Panc1 (cell line): ENCODE measurements at regions not wholly inside any gene's neighbourhood (a gene's known extent, or its start where the extent isn't known, plus 50 kb on each side); places are given as distances from the start of the nearest gene placed in this dataset.

Source experiments
- ATAC-seq: fragments of 200-7000 bp; cut with Tn5 transposase; 2 replicates; pipeline ENCODE4 v1.9.1; 2020; ENCODE audit warnings: mild to moderate bottlenecking, moderate library complexity
- BruUV-seq: library from RNA; stranded (reverse); fragments of 400-500 nt; replicated peaks from 2 replicates; lab custom pipeline; 2021; lab: Mats Ljungman, UMichigan
- CTCF ChIA-PET: fragments of 300-600 bp; sonication (Branson Sonifier 250); formaldehyde crosslinking; loops from one replicate; lab custom pipeline; 2022; ENCODE audit warnings: antibody characterized with exemption; lab: Charles Lee
- POLR2A ChIA-PET: fragments of 300-600 bp; sonication (Branson Sonifier 250); formaldehyde crosslinking; loops from one replicate; lab custom pipeline; 2022; ENCODE audit warnings: antibody characterized with exemption; lab: Charles Lee
- DNase-seq: peaks from one replicate; pipeline ENCODE4 v3.0.0-alpha.2; 2010; ENCODE audit warnings: low read depth, low spot score
- H3K27ac ChIP-seq: 2 replicates; pipeline ENCODE4 v1.5.1; 2011; ENCODE audit warnings: mild to moderate bottlenecking, low read length, inconsistent platforms
- H3K27me3 ChIP-seq: fragments of 200-500 bp; sonication (Bioruptor generic); 2 replicates; pipeline ENCODE4 v1.6.0; 2014; ENCODE audit warnings: low read length, inconsistent platforms; ENCODE audit not compliant: control insufficient read depth, insufficient read depth
- H3K36me3 ChIP-seq: fragments of 200-500 bp; sonication (Bioruptor generic); 2 replicates; pipeline ENCODE4 v1.5.1; 2014; ENCODE audit warnings: inconsistent platforms, mild to moderate bottlenecking, low read length, moderate library complexity; ENCODE audit not compliant: control insufficient read depth, insufficient read depth
- H3K4me1 ChIP-seq: 2 replicates; pipeline ENCODE4 v1.5.1; 2011; ENCODE audit warnings: inconsistent platforms, mild to moderate bottlenecking, low read length, moderate library complexity; ENCODE audit not compliant: control insufficient read depth, insufficient read depth
- H3K4me3 ChIP-seq, 2 experiments: 2 replicates each; pipeline ENCODE4 v1.5.1; 2011 to 2012; ENCODE audit warnings: low read depth in 2 of 2, low read length in 2 of 2, mild to moderate bottlenecking in 2 of 2, inconsistent platforms in 1 of 2, moderate library complexity in 1 of 2
- H3K9me3 ChIP-seq: fragments of 200-500 bp; sonication (Bioruptor generic); 2 replicates; pipeline ENCODE4 v1.5.1; 2014; ENCODE audit warnings: low read depth, mild to moderate bottlenecking, inconsistent platforms, low read length, moderate library complexity; ENCODE audit not compliant: control insufficient read depth, insufficient read depth
- CTCF ChIP-seq: fragments of 450-650 bp; IDR thresholded peaks from 2 replicates; pipeline ENCODE4 v1.5.1; 2017; ENCODE audit warnings: mild to moderate bottlenecking
- POLR2AphosphoS5 ChIP-seq: IDR thresholded peaks from 2 replicates; pipeline ENCODE4 v1.6.1; 2012; ENCODE audit warnings: mild to moderate bottlenecking, low read depth, low read length, moderate library complexity
- REST ChIP-seq, 2 experiments: IDR thresholded peaks; 2 replicates each; pipeline ENCODE4 v1.6.1; 2011 to 2012; ENCODE audit warnings: low read depth in 2 of 2, control low read depth in 1 of 2, low read length in 1 of 2, mild to moderate bottlenecking in 1 of 2, moderate library complexity in 1 of 2; ENCODE audit not compliant: insufficient read depth in 1 of 2
- SIN3A ChIP-seq: IDR thresholded peaks from 2 replicates; pipeline ENCODE4 v1.6.1; 2012; ENCODE audit warnings: low read depth, mild to moderate bottlenecking, low read length, moderate library complexity, borderline replicate concordance; ENCODE audit not compliant: insufficient read depth
- TCF7L2 ChIP-seq: IDR thresholded peaks from 2 replicates; pipeline ENCODE4 v1.6.1; 2011; ENCODE audit warnings: mild to moderate bottlenecking, low read depth, low read length, inconsistent platforms
- in situ Hi-C: cut with HindIII; loops from 2 replicates; pipeline ENCODE4 v1.10.0; 2016; ENCODE audit warnings: low sequenced_read_pairs, low pct_unique_long_range_greater_than_20kb
- intact Hi-C: fragments of 100-400 bp; cut with micrococcal nuclease; formaldehyde crosslinking; loops from one replicate; pipeline ENCODE4 v1.10.0; 2022; ENCODE audit not compliant: unreplicated experiment

- no TSS peak for BruUV-seq
- Histone ChIP-seq H3K27ac (no peak overlapping the region), H3K9me3 (no peaks in the 10 kb centered on the region), H3K27me3 (no peaks in the 10 kb centered on the region), H3K4me1 (no peaks in the 10 kb centered on the region), H3K36me3 (no peaks in the 10 kb centered on the region), H3K4me3 (no peak overlapping the region)
- DNase-seq: no peak
- no peak for TF ChIP-seq POLR2AphosphoS5
- TF ChIP-seq SIN3A: no peak
- TF ChIP-seq REST (IDR thresholded peaks at IDR 0.05; ENCODE audit: insufficient read depth in 1 of 2, low read depth in 2 of 2, low read length in 1 of 2): no peak
- no peak for TF ChIP-seq CTCF
- no peak for TF ChIP-seq TCF7L2
- POLR2A ChIA-PET: no interaction called here
- CTCF ChIA-PET: no interaction called here
- no peak for ATAC-seq
- in situ Hi-C loops (no loop called here), intact Hi-C loops (no loop called here)
These were observed 300.6 kb downstream of the TMEM38B start for GRCh38 chr9:105994970-105995369.

- H3K4me1 ChIP-seq: no peaks in the 10 kb centered on the region
- CTCF ChIA-PET: no interaction called here
- no peaks in the 10 kb centered on the region for H3K27me3 ChIP-seq
- intact Hi-C loops: no loop called here
- in situ Hi-C loops: no loop called here
- BruUV-seq: no TSS peak
- no peaks in the 10 kb centered on the region for H3K36me3 ChIP-seq
- H3K4me3 ChIP-seq: no peak overlapping the region
- no peak for DNase-seq
- TF ChIP-seq TCF7L2 (no peak), REST (IDR thresholded peaks at IDR 0.05; ENCODE audit: insufficient read depth in 1 of 2, low read depth in 2 of 2, low read length in 1 of 2) (no peak), POLR2AphosphoS5 (no peak), CTCF (no peak), SIN3A (no peak)
- H3K27ac ChIP-seq: no peak overlapping the region
- POLR2A ChIA-PET: no interaction called here
- no peak for ATAC-seq
- no peaks in the 10 kb centered on the region for H3K9me3 ChIP-seq
These were observed 322.9 kb downstream of the TMEM38B start for GRCh38 chr9:106017198-106017740.
